HG03097 (cell line): ENCODE measurements at regions not wholly inside any gene's neighbourhood (a gene's known extent, or its start where the extent isn't known, plus 50 kb on each side); places are given as distances from the start of the nearest gene placed in this dataset.

ENCODE experiments used
- ATAC-seq: cut with Tn5 transposase; IDR thresholded peaks from one replicate; pipeline ENCODE4 v1.9.1; 2021; ENCODE audit not compliant: unreplicated experiment, low FRiP score

GRCh38 chr3:127385540-127385870, 97.7 kb upstream of the PRR20G start:
- no peak for ATAC-seq

GRCh38 chr3:127384717-127385539, 97.1 kb upstream of the PRR20G start:
- no peak for ATAC-seq

- ATAC-seq, result no peak
Measured at GRCh38 chr3:127383656-127384179, 95.9 kb upstream of the PRR20G start.

GRCh38 chr3:127377801-127378655, 90.2 kb upstream of the PRR20G start:
- no peak for ATAC-seq

- no peak for ATAC-seq
Measured at GRCh38 chr3:127375151-127375930, 87.5 kb upstream of the PRR20G start.

- ATAC-seq, result no peak
Measured at GRCh38 chr3:127374086-127375010, 86.5 kb upstream of the PRR20G start.

GRCh38 chr3:127373441-127374085, 85.7 kb upstream of the PRR20G start:
- no peak for ATAC-seq

- no peak for ATAC-seq
Measured at GRCh38 chr3:127371846-127372245, 84.0 kb upstream of the PRR20G start.

- ATAC-seq, result no peak
Measured at GRCh38 chr3:127371334-127371733, 83.5 kb upstream of the PRR20G start.

GRCh38 chr3:127370906-127371305, 83.1 kb upstream of the PRR20G start:
- ATAC-seq, result no peak

GRCh38 chr3:127369356-127369935, 81.6 kb upstream of the PRR20G start:
- no peak for ATAC-seq

- no peak for ATAC-seq
Measured at GRCh38 chr3:127368186-127369032, 80.6 kb upstream of the PRR20G start.

GRCh38 chr3:127367593-127367992, 79.7 kb upstream of the PRR20G start:
- ATAC-seq, result no peak

- no peak for ATAC-seq
Measured at GRCh38 chr3:127366383-127366782, 78.5 kb upstream of the PRR20G start.

- no peak for ATAC-seq
Measured at GRCh38 chr3:127365163-127365798, 77.4 kb upstream of the PRR20G start.

- no peak for ATAC-seq
Measured at GRCh38 chr3:127363891-127364290, 76.0 kb upstream of the PRR20G start.

GRCh38 chr3:127363171-127363570, 75.3 kb upstream of the PRR20G start:
- no peak for ATAC-seq

GRCh38 chr3:127360647-127361046, 72.8 kb upstream of the PRR20G start:
- ATAC-seq, result no peak
